ENCODE measurements at regions not wholly inside any gene's neighbourhood (a gene's known extent, or its start where the extent isn't known, plus 50 kb on each side); places are given as distances from the start of the nearest gene placed in this dataset.

DNA sequence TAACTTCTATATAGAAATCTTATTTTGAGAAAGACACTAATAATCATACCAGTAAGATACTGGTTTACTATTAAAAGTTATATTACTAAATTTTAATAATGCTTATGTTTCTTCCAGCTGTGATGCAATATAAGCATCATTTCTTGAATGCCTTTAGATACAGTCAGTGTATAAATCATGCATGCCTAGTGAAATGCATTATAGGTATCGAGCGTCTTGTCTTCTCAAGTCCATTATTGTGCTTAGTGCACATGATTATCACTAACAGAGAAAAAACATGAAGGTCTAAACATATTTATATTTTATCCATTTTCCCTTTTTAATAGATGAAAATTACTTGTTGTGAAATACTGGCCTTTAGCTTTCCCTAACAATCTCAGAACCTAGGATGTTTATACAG lies 1021.5 kb upstream of the AGA start:
- H3K27ac ChIP-seq: no peak overlapping the region
- no peak overlapping the region for H3K4me3 ChIP-seq (replicated peaks in 1 of 3)
- no peaks in the 10 kb centered on the region for H3K4me1 ChIP-seq
- H3K9me3 ChIP-seq: no peaks in the 10 kb centered on the region
- H3K36me3 ChIP-seq: no peaks in the 10 kb centered on the region
- intact Hi-C loops (cut with DNase I): no loop called here
- DNase-seq: no peak
- 90% methylated on average over 2 of the region's 2 CpGs for WGBS, 2 donors
- no peaks in the 10 kb centered on the region for H3K27me3 ChIP-seq
- TF ChIP-seq, protein P1, sequence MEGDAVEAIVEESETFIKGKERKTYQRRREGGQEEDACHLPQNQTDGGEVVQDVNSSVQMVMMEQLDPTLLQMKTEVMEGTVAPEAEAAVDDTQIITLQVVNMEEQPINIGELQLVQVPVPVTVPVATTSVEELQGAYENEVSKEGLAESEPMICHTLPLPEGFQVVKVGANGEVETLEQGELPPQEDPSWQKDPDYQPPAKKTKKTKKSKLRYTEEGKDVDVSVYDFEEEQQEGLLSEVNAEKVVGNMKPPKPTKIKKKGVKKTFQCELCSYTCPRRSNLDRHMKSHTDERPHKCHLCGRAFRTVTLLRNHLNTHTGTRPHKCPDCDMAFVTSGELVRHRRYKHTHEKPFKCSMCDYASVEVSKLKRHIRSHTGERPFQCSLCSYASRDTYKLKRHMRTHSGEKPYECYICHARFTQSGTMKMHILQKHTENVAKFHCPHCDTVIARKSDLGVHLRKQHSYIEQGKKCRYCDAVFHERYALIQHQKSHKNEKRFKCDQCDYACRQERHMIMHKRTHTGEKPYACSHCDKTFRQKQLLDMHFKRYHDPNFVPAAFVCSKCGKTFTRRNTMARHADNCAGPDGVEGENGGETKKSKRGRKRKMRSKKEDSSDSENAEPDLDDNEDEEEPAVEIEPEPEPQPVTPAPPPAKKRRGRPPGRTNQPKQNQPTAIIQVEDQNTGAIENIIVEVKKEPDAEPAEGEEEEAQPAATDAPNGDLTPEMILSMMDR (IDR thresholded peaks at IDR 0.05): no peak
- no peak for TF ChIP-seq POLR2A (IDR thresholded peaks at IDR 0.05)

DNA sequence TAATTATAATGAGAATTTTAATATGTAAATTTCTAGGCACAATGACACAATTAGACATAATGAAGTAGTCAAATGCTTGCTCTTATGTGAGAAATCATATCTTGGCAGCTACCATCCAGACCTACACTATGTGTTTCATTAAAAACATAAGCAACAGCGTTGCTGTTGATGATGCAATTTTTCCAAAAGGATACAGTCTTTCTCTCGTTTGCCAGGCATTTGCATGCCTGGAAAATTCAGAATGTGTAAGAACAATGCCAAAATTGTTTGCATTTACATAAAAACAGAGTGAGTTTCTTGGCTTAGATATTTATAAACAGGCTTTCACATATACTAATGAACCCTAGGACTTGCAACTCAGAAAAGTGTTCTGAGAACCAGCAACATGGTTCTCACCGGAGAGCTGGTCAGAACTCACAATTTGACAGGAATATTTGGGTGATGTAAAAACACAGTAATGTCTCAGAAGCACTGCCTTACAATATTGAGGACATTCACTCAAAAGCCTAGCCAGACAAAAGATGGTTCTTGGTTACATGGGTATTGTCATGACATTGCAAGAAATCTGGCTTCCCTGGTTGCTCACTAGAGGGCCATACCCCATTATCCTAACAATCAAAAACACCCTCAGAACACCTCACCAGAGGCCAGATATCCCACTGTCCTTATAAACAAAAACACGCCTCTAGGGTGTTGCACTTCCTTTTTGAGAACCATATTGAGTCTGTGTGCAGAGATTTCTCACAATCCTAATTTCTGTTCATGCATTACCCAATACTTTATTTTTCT lies 1029.0 kb upstream of the AGA start:
- no peak for DNase-seq
- Histone ChIP-seq H3K9me3 (no peaks in the 10 kb centered on the region), H3K4me1 (no peaks in the 10 kb centered on the region), H3K4me3 (replicated peaks in 1 of 3) (no peak overlapping the region), H3K36me3 (no peaks in the 10 kb centered on the region), H3K27me3 (no peaks in the 10 kb centered on the region), H3K27ac (no peak overlapping the region)
- intact Hi-C loops (cut with DNase I): no loop called here
- no peak for TF ChIP-seq POLR2A (IDR thresholded peaks at IDR 0.05)
- TF ChIP-seq, protein P1 (IDR thresholded peaks at IDR 0.05): no peak
- 75 to 84% methylated on average over 4 of the region's 4 CpGs for WGBS, 2 donors

DNA sequence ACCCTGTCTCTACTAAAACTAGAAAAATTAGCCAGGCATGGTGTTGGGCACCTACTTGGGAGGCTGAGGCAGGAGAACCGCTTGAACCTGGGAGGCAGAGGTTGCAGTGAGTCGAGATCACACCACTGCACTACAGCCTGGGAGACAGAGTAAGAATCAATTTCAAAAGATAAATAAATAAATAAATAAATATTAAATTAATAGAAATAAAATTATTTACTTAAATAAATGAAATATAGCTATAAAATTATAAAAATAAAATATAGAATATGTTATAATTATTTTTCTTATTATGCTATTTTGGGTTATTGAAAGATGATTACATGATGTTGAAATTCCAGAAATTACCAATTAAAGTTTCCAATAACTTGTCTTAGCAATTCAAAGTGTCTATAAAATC lies 1029.8 kb upstream of the AGA start:
- no peaks in the 10 kb centered on the region for H3K9me3 ChIP-seq
- intact Hi-C loops (cut with DNase I): no loop called here
- no peak overlapping the region for H3K4me3 ChIP-seq (replicated peaks in 1 of 3)
- H3K36me3 ChIP-seq: no peaks in the 10 kb centered on the region
- H3K27me3 ChIP-seq: no peaks in the 10 kb centered on the region
- no peaks in the 10 kb centered on the region for H3K4me1 ChIP-seq
- DNase-seq: no peak
- WGBS, 2 donors: 93 to 98% methylated on average over 2 of the region's 2 CpGs
- no peak overlapping the region for H3K27ac ChIP-seq
- TF ChIP-seq POLR2A (IDR thresholded peaks at IDR 0.05): no peak
- TF ChIP-seq, protein P1 (IDR thresholded peaks at IDR 0.05): no peak

DNA sequence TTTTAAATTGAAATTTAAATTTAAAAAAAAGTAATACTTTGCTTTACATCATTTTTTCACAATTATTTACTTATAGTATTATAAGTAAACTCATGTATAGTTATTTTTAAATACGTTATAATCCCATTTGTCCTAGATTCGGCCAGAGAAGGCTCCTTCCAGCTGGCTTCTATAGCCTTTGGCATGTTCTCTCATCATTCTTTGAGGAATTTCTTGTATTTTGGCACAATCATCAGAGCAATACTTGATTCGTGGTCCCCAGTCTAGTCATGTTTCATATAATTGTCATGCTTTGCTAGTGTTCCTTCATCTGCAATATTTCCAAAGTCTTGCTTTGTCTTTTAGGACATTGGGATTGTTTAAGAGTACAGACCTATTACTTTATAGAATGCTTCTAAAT lies 1037.9 kb upstream of the AGA start:
- Histone ChIP-seq H3K4me1 (no peaks in the 10 kb centered on the region), H3K27me3 (no peaks in the 10 kb centered on the region), H3K36me3 (no peaks in the 10 kb centered on the region), H3K4me3 (replicated peaks in 1 of 3) (no peak overlapping the region), H3K27ac (no peak overlapping the region), H3K9me3 (no peaks in the 10 kb centered on the region)
- 66 to 85% methylated on average over 3 of the region's 3 CpGs for WGBS, 2 donors
- no peak for DNase-seq
- TF ChIP-seq, protein P1 (IDR thresholded peaks at IDR 0.05): no peak
- no peak for TF ChIP-seq POLR2A (IDR thresholded peaks at IDR 0.05)
- intact Hi-C loops (cut with DNase I): no loop called here

DNA sequence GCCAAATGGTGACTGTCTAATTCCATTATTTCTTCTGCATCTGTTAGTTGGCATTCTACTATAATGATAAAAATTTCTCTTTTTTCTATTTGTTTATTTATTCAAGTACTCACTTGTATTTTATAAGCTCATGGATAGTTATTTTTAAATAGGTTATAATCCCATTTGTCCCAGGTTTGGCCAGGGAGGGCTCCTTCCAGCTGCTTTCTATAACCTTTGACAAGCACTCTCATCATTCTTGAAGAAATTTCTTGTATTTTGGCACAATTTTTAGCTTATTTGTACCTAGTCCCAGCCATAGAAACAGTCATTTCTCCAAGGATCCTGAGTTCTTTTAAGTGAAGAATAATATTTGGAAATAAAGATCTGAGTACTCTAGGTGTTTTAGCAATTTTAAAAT lies 1038.6 kb upstream of the AGA start:
- Histone ChIP-seq H3K36me3 (no peaks in the 10 kb centered on the region), H3K9me3 (no peaks in the 10 kb centered on the region), H3K4me3 (replicated peaks in 1 of 3) (no peak overlapping the region), H3K27me3 (no peaks in the 10 kb centered on the region), H3K4me1 (no peaks in the 10 kb centered on the region), H3K27ac (no peak overlapping the region)
- intact Hi-C loops (cut with DNase I): no loop called here
- TF ChIP-seq, protein P1 (IDR thresholded peaks at IDR 0.05): no peak
- TF ChIP-seq POLR2A (IDR thresholded peaks at IDR 0.05): no peak
- DNase-seq: no peak
